NOMO-1 (cell line): ENCODE measurements at regions not wholly inside any gene's neighbourhood (a gene's known extent, or its start where the extent isn't known, plus 50 kb on each side); places are given as distances from the start of the nearest gene placed in this dataset.
"Not testable (repeated sequence)": the region's sequence is repeated elsewhere in the genome, so short reads cannot be mapped to it uniquely, and the experiment has no call there.

Experiments used
- DNase-seq, 2 experiments: peaks; one replicate each; lab custom pipeline; 2025; ENCODE audit not compliant: unreplicated experiment in 2 of 2; lab: John Stamatoyannopoulos, UW

- DNase-seq: no peak
Measured at GRCh38 chr12:87365423-87365822, 663.8 kb downstream of the C12orf50 start.

- no peak for DNase-seq
Measured at GRCh38 chr12:87363497-87364084, 665.6 kb downstream of the C12orf50 start.

- no peak for DNase-seq
Measured at GRCh38 chr12:87349681-87350080, 679.5 kb downstream of the C12orf50 start.

- DNase-seq: no peak
Measured at GRCh38 chr12:87348071-87348470, 681.1 kb downstream of the C12orf50 start.

GRCh38 chr12:87344699-87345098, 684.5 kb downstream of the C12orf50 start:
- DNase-seq: no peak

- DNase-seq: no peak
Measured at GRCh38 chr12:87338681-87339080, 690.5 kb downstream of the C12orf50 start.

GRCh38 chr12:87336814-87337336, 692.3 kb downstream of the C12orf50 start:
- no peak for DNase-seq

- no peak for DNase-seq
Measured at GRCh38 chr12:87332987-87333726, 696.0 kb downstream of the C12orf50 start.

GRCh38 chr12:87330071-87330555, 699.1 kb downstream of the C12orf50 start:
- DNase-seq: not testable (repeated sequence)

GRCh38 chr12:87329076-87329863, 699.9 kb downstream of the C12orf50 start:
- no peak for DNase-seq

- DNase-seq: no peak
Measured at GRCh38 chr12:87323369-87323768, 705.8 kb downstream of the C12orf50 start.

GRCh38 chr12:87320724-87321123, 708.5 kb downstream of the C12orf50 start:
- no peak for DNase-seq

GRCh38 chr12:87317302-87317701, 711.9 kb downstream of the C12orf50 start:
- DNase-seq: no peak

- DNase-seq: peak in 1 of 2 experiments; percentile 4
Measured at GRCh38 chr12:87311206-87311605, 718.0 kb downstream of the C12orf50 start.

- peak in 1 of 2 experiments; percentile 3 for DNase-seq
Measured at GRCh38 chr12:87310126-87310525, 719.1 kb downstream of the C12orf50 start.

GRCh38 chr12:87305481-87305880, 723.7 kb downstream of the C12orf50 start:
- DNase-seq: no peak

GRCh38 chr12:87304406-87304805, 724.8 kb downstream of the C12orf50 start:
- no peak for DNase-seq

GRCh38 chr12:87303396-87304012, 725.7 kb downstream of the C12orf50 start:
- no peak for DNase-seq

- DNase-seq: no peak
Measured at GRCh38 chr12:87302126-87302745, 727.0 kb downstream of the C12orf50 start.

GRCh38 chr12:87290505-87290904, 738.7 kb downstream of the C12orf50 start:
- no peak for DNase-seq
